ENCODE measurements at regions not wholly inside any gene's neighbourhood (a gene's known extent, or its start where the extent isn't known, plus 50 kb on each side); places are given as distances from the start of the nearest gene placed in this dataset.

- Mint-ChIP-seq H3K9me3 (ENCODE audit: unreplicated experiment) (peaks cover 2% of the 10 kb centered on the region), H3K4me1 (ENCODE audit: low read depth, unreplicated experiment) (peaks cover 16% of the 10 kb centered on the region), H3K36me3 (ENCODE audit: low read depth, unreplicated experiment) (no peaks in the 10 kb centered on the region)
Observed at GRCh38 chr2:161032635-161033034, 127.6 kb upstream of the TANK start.

DNA sequence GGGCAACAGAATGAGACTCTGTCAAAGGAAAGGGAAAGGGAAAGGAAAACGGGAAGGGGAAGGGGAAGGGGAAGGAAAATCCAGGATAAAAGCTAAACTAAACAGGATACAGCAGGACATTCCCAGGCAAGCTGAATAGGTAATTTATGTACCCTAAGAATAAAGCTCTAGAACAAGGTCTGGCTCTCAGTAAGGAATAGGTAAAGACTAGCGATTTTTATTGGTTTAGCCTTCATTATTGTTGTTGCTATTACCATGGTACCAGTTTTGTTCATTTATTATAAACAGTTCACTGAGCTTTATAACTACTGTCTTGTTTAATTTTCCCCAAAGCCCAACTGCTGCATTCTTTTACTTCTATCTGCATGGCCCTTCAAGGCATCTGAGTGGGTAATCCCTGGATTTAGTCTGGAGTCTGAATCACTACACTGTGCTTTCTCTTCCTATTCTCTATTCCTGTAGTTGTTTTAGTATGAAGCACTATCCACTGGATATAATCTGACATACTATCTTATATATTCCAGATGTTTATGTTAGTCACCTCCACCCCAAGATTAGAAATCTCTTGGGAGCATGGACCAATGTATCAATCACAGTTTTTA, 127.1 kb upstream of the TANK start:
- Mint-ChIP-seq H3K4me3 (ENCODE audit: unreplicated experiment) (no peak overlapping the region), H3K36me3 (ENCODE audit: low read depth, unreplicated experiment) (no peaks in the 10 kb centered on the region), H3K9me3 (ENCODE audit: unreplicated experiment) (peaks cover 2% of the 10 kb centered on the region), H3K27me3 (ENCODE audit: low read depth, unreplicated experiment) (peaks cover 2% of the 10 kb centered on the region), H3K4me1 (ENCODE audit: low read depth, unreplicated experiment) (peaks cover 16% of the 10 kb centered on the region), H3K27ac (ENCODE audit: unreplicated experiment) (no peak overlapping the region)
- Histone ChIP-seq H3K27ac (ENCODE audit: low read depth, low read length) (no peak overlapping the region), H3K9me3 (ENCODE audit: insufficient read depth, low read depth, low read length) (no peaks in the 10 kb centered on the region), H3K36me3 (ENCODE audit: insufficient read depth, low read length) (no peaks in the 10 kb centered on the region), H3K4me1 (ENCODE audit: insufficient read depth, low read length) (peaks cover 16% of the 10 kb centered on the region), H2AFZ (ENCODE audit: low read depth, low read length) (no peak overlapping the region), H3K27me3 (ENCODE audit: insufficient read depth, low read length) (no peaks in the 10 kb centered on the region), H3K4me3 (ENCODE audit: insufficient read depth, low read depth, low read length) (no peak overlapping the region), H3K9ac (ENCODE audit: low read length) (no peak overlapping the region), H4K20me1 (ENCODE audit: insufficient read depth, low read length) (no peaks in the 10 kb centered on the region), H3K79me2 (ENCODE audit: insufficient read depth, low read length) (no peaks in the 10 kb centered on the region), H3K4me2 (ENCODE audit: low read length) (no peak overlapping the region)
- no peak for FAIRE-seq
- no peak for TF ChIP-seq EZH2 (IDR thresholded peaks at IDR 0.05; ENCODE audit: insufficient read depth, low read length)
- TF ChIP-seq, protein P1, sequence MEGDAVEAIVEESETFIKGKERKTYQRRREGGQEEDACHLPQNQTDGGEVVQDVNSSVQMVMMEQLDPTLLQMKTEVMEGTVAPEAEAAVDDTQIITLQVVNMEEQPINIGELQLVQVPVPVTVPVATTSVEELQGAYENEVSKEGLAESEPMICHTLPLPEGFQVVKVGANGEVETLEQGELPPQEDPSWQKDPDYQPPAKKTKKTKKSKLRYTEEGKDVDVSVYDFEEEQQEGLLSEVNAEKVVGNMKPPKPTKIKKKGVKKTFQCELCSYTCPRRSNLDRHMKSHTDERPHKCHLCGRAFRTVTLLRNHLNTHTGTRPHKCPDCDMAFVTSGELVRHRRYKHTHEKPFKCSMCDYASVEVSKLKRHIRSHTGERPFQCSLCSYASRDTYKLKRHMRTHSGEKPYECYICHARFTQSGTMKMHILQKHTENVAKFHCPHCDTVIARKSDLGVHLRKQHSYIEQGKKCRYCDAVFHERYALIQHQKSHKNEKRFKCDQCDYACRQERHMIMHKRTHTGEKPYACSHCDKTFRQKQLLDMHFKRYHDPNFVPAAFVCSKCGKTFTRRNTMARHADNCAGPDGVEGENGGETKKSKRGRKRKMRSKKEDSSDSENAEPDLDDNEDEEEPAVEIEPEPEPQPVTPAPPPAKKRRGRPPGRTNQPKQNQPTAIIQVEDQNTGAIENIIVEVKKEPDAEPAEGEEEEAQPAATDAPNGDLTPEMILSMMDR (IDR thresholded peaks at IDR 0.05; ENCODE audit: insufficient read depth, low read depth, low read length): no peak
- no peak for DNase-seq (ENCODE audit: low read depth)

More at GRCh38 chr2:161032635-161033034, 127.6 kb upstream of the TANK start:
- Histone ChIP-seq H3K4me1 (ENCODE audit: insufficient read depth, low read length) (peaks cover 16% of the 10 kb centered on the region), H3K27ac (ENCODE audit: low read depth, low read length) (no peak overlapping the region), H3K9ac (ENCODE audit: low read length) (no peak overlapping the region), H3K36me3 (ENCODE audit: insufficient read depth, low read length) (no peaks in the 10 kb centered on the region), H3K79me2 (ENCODE audit: insufficient read depth, low read length) (no peaks in the 10 kb centered on the region), H3K4me3 (ENCODE audit: insufficient read depth, low read depth, low read length) (no peak overlapping the region), H3K27me3 (ENCODE audit: insufficient read depth, low read length) (no peaks in the 10 kb centered on the region), H4K20me1 (ENCODE audit: insufficient read depth, low read length) (no peaks in the 10 kb centered on the region), H3K9me3 (ENCODE audit: insufficient read depth, low read depth, low read length) (no peaks in the 10 kb centered on the region), H2AFZ (ENCODE audit: low read depth, low read length) (no peak overlapping the region), H3K4me2 (ENCODE audit: low read length) (no peak overlapping the region)
- Mint-ChIP-seq H3K4me3 (ENCODE audit: unreplicated experiment) (no peak overlapping the region), H3K27me3 (ENCODE audit: low read depth, unreplicated experiment) (peaks cover 2% of the 10 kb centered on the region), H3K27ac (ENCODE audit: unreplicated experiment) (no peak overlapping the region)
- TF ChIP-seq EZH2 (IDR thresholded peaks at IDR 0.05; ENCODE audit: insufficient read depth, low read length): no peak
- TF ChIP-seq, protein P1 (IDR thresholded peaks at IDR 0.05; ENCODE audit: insufficient read depth, low read depth, low read length): no peak
- DNase-seq (ENCODE audit: low read depth) (no peak), FAIRE-seq (no peak)

GRCh38 chr2:161036926-161037325, 123.3 kb upstream of the TANK start:
- H3K9me3 ChIP-seq (ENCODE audit: insufficient read depth, low read depth, low read length): no peaks in the 10 kb centered on the region
- no peaks in the 10 kb centered on the region for H4K20me1 ChIP-seq (ENCODE audit: insufficient read depth, low read length)
- no peak overlapping the region for H3K27ac ChIP-seq (ENCODE audit: low read depth, low read length)
- Mint-ChIP-seq H3K4me3 (ENCODE audit: unreplicated experiment) (no peak overlapping the region), H3K9me3 (ENCODE audit: unreplicated experiment) (peaks cover 2% of the 10 kb centered on the region), H3K36me3 (ENCODE audit: low read depth, unreplicated experiment) (no peaks in the 10 kb centered on the region), H3K27me3 (ENCODE audit: low read depth, unreplicated experiment) (peaks cover 2% of the 10 kb centered on the region), H3K4me1 (ENCODE audit: low read depth, unreplicated experiment) (peaks cover 3% of the 10 kb centered on the region), H3K27ac (ENCODE audit: unreplicated experiment) (no peak overlapping the region)
- no peaks in the 10 kb centered on the region for H3K4me1 ChIP-seq (ENCODE audit: insufficient read depth, low read length)
- TF ChIP-seq EZH2 (IDR thresholded peaks at IDR 0.05; ENCODE audit: insufficient read depth, low read length): no peak
- TF ChIP-seq, protein P1 (IDR thresholded peaks at IDR 0.05; ENCODE audit: insufficient read depth, low read depth, low read length): no peak
- H3K79me2 ChIP-seq (ENCODE audit: insufficient read depth, low read length): no peaks in the 10 kb centered on the region
- H3K4me2 ChIP-seq (ENCODE audit: low read length): no peak overlapping the region
- H3K9ac ChIP-seq (ENCODE audit: low read length): no peak overlapping the region
- H3K4me3 ChIP-seq (ENCODE audit: insufficient read depth, low read depth, low read length): no peak overlapping the region
- FAIRE-seq (no peak), DNase-seq (ENCODE audit: low read depth) (no peak)
- no peaks in the 10 kb centered on the region for H3K27me3 ChIP-seq (ENCODE audit: insufficient read depth, low read length)
- H2AFZ ChIP-seq (ENCODE audit: low read depth, low read length): no peak overlapping the region
- H3K36me3 ChIP-seq (ENCODE audit: insufficient read depth, low read length): no peaks in the 10 kb centered on the region

Measured in astrocyte (in vitro differentiated cells and primary cell).